MM.1S (cell line): ENCODE measurements at regions not wholly inside any gene's neighbourhood (a gene's known extent, or its start where the extent isn't known, plus 50 kb on each side); places are given as distances from the start of the nearest gene placed in this dataset.

Source experiments
- DNase-seq: peaks from one replicate; pipeline ENCODE4 v3.0.0-alpha.2; 2015
- H2AFZ ChIP-seq: fragments of 300-600 bp; sonication (generic); 2 replicates; pipeline ENCODE4 v1.6.0; 2016; ENCODE audit warnings: antibody characterized with exemption, low read length
- H3F3A ChIP-seq: fragments of 300-600 bp; sonication (generic); 2 replicates; pipeline ENCODE4 v1.6.1; 2016; ENCODE audit warnings: mild to moderate bottlenecking, antibody characterized with exemption, low read length, moderate library complexity, mixed read lengths; ENCODE audit not compliant: insufficient read depth
- H3K27ac ChIP-seq: fragments of 300-600 bp; sonication (generic); 2 replicates; pipeline ENCODE4 v1.5.1; 2016; ENCODE audit warnings: mild to moderate bottlenecking, low read length
- H3K27me3 ChIP-seq: fragments of 300-600 bp; sonication (generic); replicated peaks from 2 replicates; pipeline ENCODE4 v1.6.0; 2016; ENCODE audit warnings: low read length; ENCODE audit not compliant: insufficient read depth
- H3K36me3 ChIP-seq: fragments of 300-600 bp; sonication (generic); replicated peaks from 2 replicates; pipeline ENCODE4 v1.6.1; 2016; ENCODE audit warnings: mild to moderate bottlenecking, low read length, mixed read lengths; ENCODE audit not compliant: insufficient read depth
- H3K4me1 ChIP-seq: fragments of 300-600 bp; sonication (generic); 2 replicates; pipeline ENCODE4 v1.6.1; 2016; ENCODE audit warnings: low read length, mixed read lengths
- H3K4me2 ChIP-seq: fragments of 300-600 bp; sonication (generic); 2 replicates; pipeline ENCODE4 v1.6.0; 2016; ENCODE audit warnings: low read depth, low read length
- H3K4me3 ChIP-seq: fragments of 300-600 bp; sonication (generic); 2 replicates; pipeline ENCODE4 v1.5.1; 2016; ENCODE audit warnings: low read length, mixed read lengths
- H3K79me2 ChIP-seq: fragments of 300-600 bp; sonication (generic); 2 replicates; pipeline ENCODE4 v1.6.1; 2016; ENCODE audit warnings: mixed run types, low read length, mixed read lengths
- H3K9ac ChIP-seq: fragments of 300-600 bp; sonication (generic); 2 replicates; pipeline ENCODE4 v1.6.1; 2016; ENCODE audit warnings: low read length, mixed read lengths
- H3K9me2 ChIP-seq: fragments of 300-600 bp; sonication (generic); replicated peaks from 2 replicates; pipeline ENCODE4 v1.6.1; 2016; ENCODE audit warnings: mild to moderate bottlenecking, low read length, mixed read lengths; ENCODE audit not compliant: insufficient read depth
- H3K9me3 ChIP-seq: fragments of 300-600 bp; sonication (generic); replicated peaks from 2 replicates; pipeline ENCODE4 v1.6.1; 2016; ENCODE audit warnings: mild to moderate bottlenecking, low read length, mixed read lengths; ENCODE audit not compliant: insufficient read depth
- H4K20me1 ChIP-seq: fragments of 300-600 bp; sonication (generic); 2 replicates; pipeline ENCODE4 v1.6.1; 2016; ENCODE audit warnings: mild to moderate bottlenecking, low read length, moderate library complexity, mixed read lengths; ENCODE audit not compliant: insufficient read depth
- CTCF ChIP-seq: fragments of 300-600 bp; sonication (generic); IDR thresholded peaks from 2 replicates; pipeline ENCODE4 v1.5.1; 2016; ENCODE audit warnings: antibody characterized with exemption, low read length, mixed read lengths
- EZH2 ChIP-seq: fragments of 300-600 bp; sonication (generic); optimal IDR thresholded peaks from 2 replicates; pipeline ENCODE3; 2017; ENCODE audit warnings: low read depth, mild to moderate bottlenecking, antibody characterized with exemption, low read length, mixed read lengths
- EZH2phosphoT487 ChIP-seq: fragments of 300-600 bp; sonication (generic); IDR thresholded peaks from 2 replicates; pipeline ENCODE4 v1.6.1; 2018; ENCODE audit warnings: antibody characterized with exemption, low read length

DNA sequence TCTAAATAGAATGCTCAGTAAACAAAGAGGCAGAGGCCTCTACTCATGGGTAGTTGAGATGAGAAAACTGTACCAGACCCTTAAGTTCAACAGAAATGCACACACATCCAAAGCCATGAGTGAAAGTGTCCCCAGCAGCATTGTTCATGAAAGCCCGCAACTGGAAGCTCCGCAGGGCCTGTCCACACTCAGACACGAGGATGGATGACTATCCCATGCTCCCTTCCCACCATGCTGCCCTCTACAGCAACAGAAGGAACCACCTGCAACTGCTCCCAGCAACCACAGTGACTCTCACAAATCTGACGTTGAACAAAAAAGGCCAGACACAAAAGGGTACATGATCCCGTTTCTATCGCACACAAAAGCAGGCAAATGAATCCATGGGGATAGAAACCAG lies 76.9 kb upstream of the ANO1 start:
- no peaks in the 10 kb centered on the region for H3K9me2 ChIP-seq
- DNase-seq = no peak
- TF ChIP-seq EZH2 (no peak), EZH2phosphoT487 (no peak), CTCF (no peak)

DNA sequence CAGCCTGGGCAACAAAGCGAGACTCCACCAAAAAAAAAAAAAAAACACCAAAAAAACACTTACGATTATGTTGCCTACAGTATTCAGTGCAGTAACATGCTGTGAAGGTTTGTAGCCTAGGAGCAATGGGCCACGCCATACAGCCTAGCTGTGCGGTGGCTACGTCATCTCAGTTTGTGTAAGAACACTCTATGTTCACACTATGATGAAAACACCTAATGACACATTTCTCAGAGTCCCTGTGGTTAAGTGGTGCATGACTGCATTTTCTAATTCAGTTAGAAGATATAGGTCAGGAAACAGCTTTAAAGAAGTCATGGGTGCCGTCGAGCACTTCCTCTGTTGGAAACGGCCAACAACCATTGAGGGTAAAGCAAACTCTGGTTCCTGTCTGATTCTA lies 75.7 kb upstream of the ANO1 start:
- DNase-seq = no peak
- H3K9me2 ChIP-seq = no peaks in the 10 kb centered on the region
- H3K27me3 ChIP-seq = peaks cover 72% of the 10 kb centered on the region
- TF ChIP-seq CTCF (no peak), EZH2 (no peak), EZH2phosphoT487 (no peak)
- H3K4me2 ChIP-seq = no peak overlapping the region
- no peaks in the 10 kb centered on the region for H3K4me1 ChIP-seq
- H3K79me2 ChIP-seq = no peaks in the 10 kb centered on the region
- no peak overlapping the region for H3K9ac ChIP-seq
- H3K4me3 ChIP-seq = no peak overlapping the region
- no peaks in the 10 kb centered on the region for H4K20me1 ChIP-seq
- no peak overlapping the region for H3K27ac ChIP-seq
- no peaks in the 10 kb centered on the region for H3K9me3 ChIP-seq
- no peaks in the 10 kb centered on the region for H3F3A ChIP-seq
- H3K36me3 ChIP-seq = no peaks in the 10 kb centered on the region
- H2AFZ ChIP-seq = no peak overlapping the region

More for the DNA sequence above, 76.9 kb upstream of the ANO1 start:
- no peaks in the 10 kb centered on the region for H3K79me2 ChIP-seq
- H3K27ac ChIP-seq = no peak overlapping the region
- H3K27me3 ChIP-seq = peaks cover 75% of the 10 kb centered on the region
- H2AFZ ChIP-seq = no peak overlapping the region
- H3K9me3 ChIP-seq = no peaks in the 10 kb centered on the region
- H4K20me1 ChIP-seq = no peaks in the 10 kb centered on the region
- H3F3A ChIP-seq = no peaks in the 10 kb centered on the region
- H3K4me3 ChIP-seq = no peak overlapping the region
- no peak overlapping the region for H3K9ac ChIP-seq
- H3K36me3 ChIP-seq = no peaks in the 10 kb centered on the region
- no peak overlapping the region for H3K4me2 ChIP-seq
- H3K4me1 ChIP-seq = no peaks in the 10 kb centered on the region

- no peak overlapping the region for H3K27ac ChIP-seq
Observed at GRCh38 chr11:70005107-70005818, 72.9 kb upstream of the ANO1 start.

More at GRCh38 chr11:70005107-70005818, 72.9 kb upstream of the ANO1 start:
- no peaks in the 10 kb centered on the region for H3K36me3 ChIP-seq
- H4K20me1 ChIP-seq = no peaks in the 10 kb centered on the region
- TF ChIP-seq EZH2 (no peak), CTCF (no peak), EZH2phosphoT487 (no peak)
- H3K4me3 ChIP-seq = no peak overlapping the region
- no peak overlapping the region for H2AFZ ChIP-seq
- H3K4me1 ChIP-seq = no peaks in the 10 kb centered on the region
- H3K9me2 ChIP-seq = no peaks in the 10 kb centered on the region
- H3K9ac ChIP-seq = no peak overlapping the region
- no peaks in the 10 kb centered on the region for H3F3A ChIP-seq
- H3K79me2 ChIP-seq = no peaks in the 10 kb centered on the region
- peaks cover 68% of the 10 kb centered on the region for H3K27me3 ChIP-seq
- H3K9me3 ChIP-seq = no peaks in the 10 kb centered on the region
- H3K4me2 ChIP-seq = no peak overlapping the region
- no peak for DNase-seq
